Esophagus muscularis mucosa (tissue), 3 donors: ENCODE measurements at regions not wholly inside any gene's neighbourhood (a gene's known extent, or its start where the extent isn't known, plus 50 kb on each side); places are given as distances from the start of the nearest gene placed in this dataset.

ENCODE experiments used
- POLR2A ChIP-seq: fragments of 450-650 bp; IDR thresholded peaks from one replicate; pipeline ENCODE4 v1.6.1; 2017; ENCODE audit warnings: antibody characterized with exemption, moderate library complexity, mild to moderate bottlenecking, low read depth
- TF ChIP-seq, protein P1 (sequence below), 3 experiments: fragments of 200-600 bp in 2 of 3; fragments of 450-650 bp in 1 of 3; sonication (generic) in 2 of 3; IDR thresholded peaks; one replicate each; pipeline ENCODE4 v1.5.1; 2017 to 2019; ENCODE audit warnings: antibody characterized with exemption in 3 of 3, mild to moderate bottlenecking in 2 of 3, moderate library complexity in 1 of 3

DNA sequence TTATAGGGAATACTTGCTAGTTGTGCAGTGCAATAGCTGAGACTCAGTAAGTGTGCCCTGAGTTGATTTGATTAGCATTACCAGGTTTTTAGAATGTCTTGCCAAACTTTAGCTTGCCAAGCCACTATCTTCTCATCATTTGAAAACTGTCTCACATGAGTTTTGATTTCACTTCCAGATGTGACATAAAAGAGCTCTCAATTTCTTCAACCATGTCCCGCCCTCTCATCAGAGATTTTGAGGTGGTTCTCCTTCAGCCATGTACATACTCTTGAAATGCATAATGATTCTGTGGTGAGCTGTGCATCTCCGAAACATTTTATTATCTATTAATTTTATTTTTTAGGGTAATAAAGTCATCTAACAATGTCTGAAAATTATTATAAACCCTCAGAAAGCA is 215.0 kb upstream of the SEMA3E start:
- TF ChIP-seq, protein P1, sequence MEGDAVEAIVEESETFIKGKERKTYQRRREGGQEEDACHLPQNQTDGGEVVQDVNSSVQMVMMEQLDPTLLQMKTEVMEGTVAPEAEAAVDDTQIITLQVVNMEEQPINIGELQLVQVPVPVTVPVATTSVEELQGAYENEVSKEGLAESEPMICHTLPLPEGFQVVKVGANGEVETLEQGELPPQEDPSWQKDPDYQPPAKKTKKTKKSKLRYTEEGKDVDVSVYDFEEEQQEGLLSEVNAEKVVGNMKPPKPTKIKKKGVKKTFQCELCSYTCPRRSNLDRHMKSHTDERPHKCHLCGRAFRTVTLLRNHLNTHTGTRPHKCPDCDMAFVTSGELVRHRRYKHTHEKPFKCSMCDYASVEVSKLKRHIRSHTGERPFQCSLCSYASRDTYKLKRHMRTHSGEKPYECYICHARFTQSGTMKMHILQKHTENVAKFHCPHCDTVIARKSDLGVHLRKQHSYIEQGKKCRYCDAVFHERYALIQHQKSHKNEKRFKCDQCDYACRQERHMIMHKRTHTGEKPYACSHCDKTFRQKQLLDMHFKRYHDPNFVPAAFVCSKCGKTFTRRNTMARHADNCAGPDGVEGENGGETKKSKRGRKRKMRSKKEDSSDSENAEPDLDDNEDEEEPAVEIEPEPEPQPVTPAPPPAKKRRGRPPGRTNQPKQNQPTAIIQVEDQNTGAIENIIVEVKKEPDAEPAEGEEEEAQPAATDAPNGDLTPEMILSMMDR (IDR thresholded peaks at IDR 0.05): no peak
- no peak for TF ChIP-seq POLR2A
